Activated naive CD8-positive, alpha-beta T cell (primary cell): ENCODE measurements at regions not wholly inside any gene's neighbourhood (a gene's known extent, or its start where the extent isn't known, plus 50 kb on each side); places are given as distances from the start of the nearest gene placed in this dataset.

Experiments
- H3K27ac Mint-ChIP-seq: one replicate; pipeline ENCODE4 v1.8.0; 2021; ENCODE audit warnings: mixed read lengths
- H3K27me3 Mint-ChIP-seq: one replicate; pipeline ENCODE4 v1.8.0; 2021; ENCODE audit warnings: mixed read lengths
- H3K36me3 Mint-ChIP-seq: one replicate; pipeline ENCODE4 v1.8.0; 2021; ENCODE audit warnings: mixed read lengths
- H3K4me1 Mint-ChIP-seq: one replicate; pipeline ENCODE4 v1.8.0; 2021; ENCODE audit warnings: low read depth, mixed read lengths
- H3K4me3 Mint-ChIP-seq: one replicate; pipeline ENCODE4 v1.8.0; 2021; ENCODE audit warnings: mild to moderate bottlenecking, mixed read lengths
- H3K9me3 Mint-ChIP-seq: one replicate; pipeline ENCODE4 v1.8.0; 2021; ENCODE audit warnings: low read depth, mixed read lengths

GRCh38 chr3:72150634-72151412, 365.9 kb upstream of the PROK2 start:
- no peak overlapping the region for H3K27ac Mint-ChIP-seq
- peaks cover 2% of the 10 kb centered on the region for H3K4me1 Mint-ChIP-seq
- H3K27me3 Mint-ChIP-seq = no peaks in the 10 kb centered on the region
- no peaks in the 10 kb centered on the region for H3K36me3 Mint-ChIP-seq
- no peaks in the 10 kb centered on the region for H3K9me3 Mint-ChIP-seq
- H3K4me3 Mint-ChIP-seq = no peak overlapping the region

GRCh38 chr3:72149645-72150300, 364.8 kb upstream of the PROK2 start:
- no peaks in the 10 kb centered on the region for H3K27me3 Mint-ChIP-seq
- H3K9me3 Mint-ChIP-seq = no peaks in the 10 kb centered on the region
- peaks cover 4% of the 10 kb centered on the region for H3K4me1 Mint-ChIP-seq
- H3K27ac Mint-ChIP-seq = no peak overlapping the region
- H3K4me3 Mint-ChIP-seq = no peak overlapping the region
- no peaks in the 10 kb centered on the region for H3K36me3 Mint-ChIP-seq

- no peaks in the 10 kb centered on the region for H3K27me3 Mint-ChIP-seq
- H3K36me3 Mint-ChIP-seq = no peaks in the 10 kb centered on the region
- H3K4me3 Mint-ChIP-seq = no peak overlapping the region
- H3K9me3 Mint-ChIP-seq = no peaks in the 10 kb centered on the region
- H3K27ac Mint-ChIP-seq = no peak overlapping the region
- peaks cover 9% of the 10 kb centered on the region for H3K4me1 Mint-ChIP-seq
Measured at GRCh38 chr3:72147600-72147999, 362.7 kb upstream of the PROK2 start.

- no peaks in the 10 kb centered on the region for H3K36me3 Mint-ChIP-seq
- no peak overlapping the region for H3K4me3 Mint-ChIP-seq
- no peaks in the 10 kb centered on the region for H3K9me3 Mint-ChIP-seq
- H3K4me1 Mint-ChIP-seq = peaks cover 9% of the 10 kb centered on the region
- H3K27ac Mint-ChIP-seq = peak overlapping the region; percentile 17
- H3K27me3 Mint-ChIP-seq = no peaks in the 10 kb centered on the region
Measured at GRCh38 chr3:72145506-72146380, 360.8 kb upstream of the PROK2 start.

- H3K4me1 Mint-ChIP-seq = peaks cover 9% of the 10 kb centered on the region
- H3K36me3 Mint-ChIP-seq = no peaks in the 10 kb centered on the region
- no peaks in the 10 kb centered on the region for H3K27me3 Mint-ChIP-seq
- no peak overlapping the region for H3K4me3 Mint-ChIP-seq
- H3K9me3 Mint-ChIP-seq = no peaks in the 10 kb centered on the region
- H3K27ac Mint-ChIP-seq = no peak overlapping the region
Measured at GRCh38 chr3:72144773-72145505, 360.0 kb upstream of the PROK2 start.

- H3K4me3 Mint-ChIP-seq = no peak overlapping the region
- peaks cover 11% of the 10 kb centered on the region for H3K4me1 Mint-ChIP-seq
- H3K36me3 Mint-ChIP-seq = no peaks in the 10 kb centered on the region
- no peaks in the 10 kb centered on the region for H3K27me3 Mint-ChIP-seq
- no peak overlapping the region for H3K27ac Mint-ChIP-seq
- H3K9me3 Mint-ChIP-seq = no peaks in the 10 kb centered on the region
Measured at GRCh38 chr3:72143966-72144717, 359.2 kb upstream of the PROK2 start.

- Mint-ChIP-seq H3K4me1 (peaks cover 15% of the 10 kb centered on the region), H3K36me3 (no peaks in the 10 kb centered on the region), H3K9me3 (no peaks in the 10 kb centered on the region), H3K27ac (no peak overlapping the region), H3K27me3 (no peaks in the 10 kb centered on the region), H3K4me3 (no peak overlapping the region)
Measured at GRCh38 chr3:72143322-72143721, 358.4 kb upstream of the PROK2 start.

GRCh38 chr3:72142028-72142427, 357.1 kb upstream of the PROK2 start:
- H3K27me3 Mint-ChIP-seq = no peaks in the 10 kb centered on the region
- H3K36me3 Mint-ChIP-seq = no peaks in the 10 kb centered on the region
- H3K4me3 Mint-ChIP-seq = no peak overlapping the region
- no peak overlapping the region for H3K27ac Mint-ChIP-seq
- H3K9me3 Mint-ChIP-seq = no peaks in the 10 kb centered on the region
- peaks cover 26% of the 10 kb centered on the region for H3K4me1 Mint-ChIP-seq

- Mint-ChIP-seq H3K27me3 (no peaks in the 10 kb centered on the region), H3K9me3 (no peaks in the 10 kb centered on the region), H3K4me3 (no peak overlapping the region), H3K36me3 (no peaks in the 10 kb centered on the region), H3K27ac (no peak overlapping the region), H3K4me1 (peaks cover 26% of the 10 kb centered on the region)
Measured at GRCh38 chr3:72141264-72141663, 356.3 kb upstream of the PROK2 start.

- H3K9me3 Mint-ChIP-seq = no peaks in the 10 kb centered on the region
- no peak overlapping the region for H3K27ac Mint-ChIP-seq
- H3K4me1 Mint-ChIP-seq = peaks cover 37% of the 10 kb centered on the region
- H3K4me3 Mint-ChIP-seq = no peak overlapping the region
- no peaks in the 10 kb centered on the region for H3K27me3 Mint-ChIP-seq
- H3K36me3 Mint-ChIP-seq = no peaks in the 10 kb centered on the region
Measured at GRCh38 chr3:72139316-72139715, 354.4 kb upstream of the PROK2 start.

- Mint-ChIP-seq H3K4me3 (peak overlapping the region; percentile 17), H3K4me1 (peaks cover 43% of the 10 kb centered on the region), H3K36me3 (no peaks in the 10 kb centered on the region), H3K27ac (peak overlapping the region; percentile 83), H3K27me3 (no peaks in the 10 kb centered on the region), H3K9me3 (no peaks in the 10 kb centered on the region)
Measured at GRCh38 chr3:72137865-72138861, 353.2 kb upstream of the PROK2 start.

GRCh38 chr3:72135636-72136035, 350.7 kb upstream of the PROK2 start:
- H3K9me3 Mint-ChIP-seq = no peaks in the 10 kb centered on the region
- H3K27me3 Mint-ChIP-seq = no peaks in the 10 kb centered on the region
- H3K27ac Mint-ChIP-seq = peak overlapping the region; percentile 91
- no peaks in the 10 kb centered on the region for H3K36me3 Mint-ChIP-seq
- H3K4me3 Mint-ChIP-seq = peak overlapping the region; percentile 46
- peaks cover 43% of the 10 kb centered on the region for H3K4me1 Mint-ChIP-seq

GRCh38 chr3:72134989-72135451, 350.1 kb upstream of the PROK2 start:
- H3K27me3 Mint-ChIP-seq = no peaks in the 10 kb centered on the region
- H3K4me3 Mint-ChIP-seq = peak overlapping the region; percentile 46
- no peaks in the 10 kb centered on the region for H3K9me3 Mint-ChIP-seq
- peak overlapping the region; percentile 91 for H3K27ac Mint-ChIP-seq
- peaks cover 43% of the 10 kb centered on the region for H3K4me1 Mint-ChIP-seq
- H3K36me3 Mint-ChIP-seq = no peaks in the 10 kb centered on the region
